Stimulated activated CD4-positive, alpha-beta T cell treated with anti-CD3 and anti-CD28 coated beads, Interleukin-1b, Interleukin-23, amount 100 ng/mL, for 24 hours (primary cell): ENCODE measurements at regions not wholly inside any gene's neighbourhood (a gene's known extent, or its start where the extent isn't known, plus 50 kb on each side); places are given as distances from the start of the nearest gene placed in this dataset.
"Not testable (repeated sequence)": the region's sequence is repeated elsewhere in the genome, so short reads cannot be mapped to it uniquely, and the experiment has no call there.

Experiments
- DNase-seq, 4 experiments: peaks; one replicate each; pipeline ENCODE4 v3.0.0-alpha.2; 2020; ENCODE audit warnings: low read depth in 4 of 4, low spot score in 1 of 4

- no peak for DNase-seq
Measured at GRCh38 chr9:95585824-95586223, 69.1 kb upstream of the PTCH1 start.

DNA sequence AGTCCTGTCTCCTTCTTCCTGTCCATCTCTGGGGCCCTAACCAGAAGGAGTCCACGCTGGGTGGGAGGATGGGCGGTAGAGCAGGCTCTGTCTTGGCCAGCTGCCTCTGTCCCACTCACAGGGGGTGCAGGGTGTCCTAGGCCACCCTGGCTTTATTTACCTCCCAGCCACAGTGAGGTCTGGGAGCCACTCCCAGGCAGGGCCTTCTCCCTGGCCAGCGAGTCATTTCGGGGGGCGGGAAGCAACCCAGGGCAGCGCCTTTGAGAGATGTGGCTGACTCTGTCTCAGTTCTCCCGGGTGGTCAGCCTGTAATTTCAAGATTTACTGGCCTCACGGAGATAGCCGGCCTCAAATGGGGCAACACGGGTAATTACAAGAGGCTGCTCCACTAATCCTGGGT is 67.4 kb upstream of the PTCH1 start:
- no peak for DNase-seq

GRCh38 chr9:95581900-95582299 is 65.1 kb upstream of the PTCH1 start:
- no peak for DNase-seq

GRCh38 chr9:95580812-95581761 is 64.3 kb upstream of the PTCH1 start:
- DNase-seq: no peak

DNA sequence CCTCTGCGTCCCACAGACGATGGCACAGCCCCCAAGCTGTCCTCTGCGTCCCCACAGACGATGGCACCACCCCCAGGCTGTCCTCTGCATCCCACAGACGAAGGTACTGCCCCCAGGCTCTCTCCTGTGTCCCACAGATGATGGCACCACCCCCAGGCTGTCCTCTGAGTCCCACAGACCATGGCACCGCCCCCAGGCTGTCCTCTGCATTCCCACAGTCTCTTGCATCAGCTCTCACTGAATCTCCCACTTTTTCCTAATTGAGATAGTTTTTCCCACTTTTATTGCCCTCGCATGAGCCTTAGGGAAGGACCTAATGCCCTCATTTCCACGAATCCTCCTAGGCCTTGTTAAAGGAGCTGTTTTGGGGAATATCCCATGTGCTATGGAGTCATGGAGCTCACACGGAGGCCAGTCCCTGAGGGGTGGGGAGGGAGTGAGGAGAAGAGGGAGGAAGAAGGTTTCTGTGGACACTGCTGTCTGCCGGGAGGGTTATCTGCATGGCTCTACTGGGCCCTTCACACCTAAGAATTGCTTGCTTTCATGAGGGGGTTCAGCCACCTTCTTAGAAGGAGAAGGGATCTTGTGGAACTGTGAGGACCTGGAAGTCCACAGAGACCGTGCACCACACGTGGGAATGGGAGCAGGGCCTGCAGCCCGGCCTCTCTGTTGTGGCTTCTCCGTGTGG is 58.2 kb upstream of the PTCH1 start:
- DNase-seq: no peak

- no peak for DNase-seq
Measured at GRCh38 chr9:95574176-95574575, 57.4 kb upstream of the PTCH1 start.

DNA sequence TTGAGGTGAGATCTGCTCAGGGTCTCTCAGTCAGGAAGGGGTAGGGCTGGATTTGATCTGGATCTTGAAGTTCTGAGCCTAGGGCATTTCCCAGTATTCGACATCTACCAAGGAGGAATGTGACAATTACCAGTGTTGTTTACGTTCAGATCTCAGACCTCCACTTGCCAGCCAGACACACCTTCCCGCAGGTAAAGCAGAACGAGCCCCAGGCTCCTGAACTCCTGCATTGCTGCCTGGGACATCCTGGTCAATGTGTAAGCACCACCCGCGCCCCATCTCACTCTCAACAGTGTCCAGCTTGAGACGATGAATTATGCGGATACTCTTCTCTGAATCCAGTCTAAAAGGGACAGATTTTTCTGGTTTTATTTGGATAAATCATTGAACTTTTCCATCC is 56.7 kb upstream of the PTCH1 start:
- no peak for DNase-seq

- no peak for DNase-seq
Measured at GRCh38 chr9:95572381-95573151, 55.8 kb upstream of the PTCH1 start.

DNA sequence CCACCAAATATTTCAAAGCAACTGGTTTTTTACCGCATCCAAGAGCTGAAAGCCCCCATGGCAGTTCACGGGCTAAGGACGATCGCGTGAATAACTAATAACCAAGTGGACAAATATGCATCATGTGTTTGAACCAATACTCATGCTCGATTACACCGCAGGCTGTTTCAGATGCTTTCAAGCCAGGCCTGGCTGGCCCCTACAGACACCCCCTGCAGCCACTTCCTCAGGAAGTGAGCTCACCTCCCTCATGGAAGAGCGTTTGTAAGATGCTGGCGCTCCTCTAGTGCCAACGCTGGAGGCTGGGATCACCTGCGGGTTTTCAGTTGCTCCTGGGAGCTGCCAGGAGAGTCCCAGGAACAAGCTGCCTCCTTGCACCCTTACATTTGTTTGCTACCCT is 53.9 kb upstream of the PTCH1 start:
- no peak for DNase-seq

DNA sequence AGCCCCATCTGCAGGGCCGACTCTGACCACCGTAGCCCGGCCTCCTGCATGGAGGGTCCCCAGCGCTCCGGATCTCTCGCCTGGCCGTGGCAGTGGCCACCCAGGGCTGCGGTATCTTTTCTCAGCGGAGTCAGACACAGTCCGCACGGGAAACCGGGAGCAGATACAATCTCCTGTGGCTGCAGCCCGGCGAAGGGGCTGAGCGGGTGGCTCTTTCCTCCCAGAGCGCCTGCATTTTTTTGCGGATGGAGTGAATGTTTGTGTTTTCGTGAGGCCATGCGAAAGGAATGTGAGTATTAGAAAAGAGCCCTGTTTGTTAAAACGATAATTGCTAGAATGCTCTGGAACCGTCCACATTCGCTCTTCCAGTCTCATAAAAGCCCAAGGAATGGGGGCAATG is 53.4 kb upstream of the PTCH1 start:
- DNase-seq: no peak

- not testable (repeated sequence) for DNase-seq
Measured at GRCh38 chr9:95568735-95569134, 52.0 kb upstream of the PTCH1 start.
